ENCODE measurements at regions not wholly inside any gene's neighbourhood (a gene's known extent, or its start where the extent isn't known, plus 50 kb on each side); places are given as distances from the start of the nearest gene placed in this dataset.

DNA sequence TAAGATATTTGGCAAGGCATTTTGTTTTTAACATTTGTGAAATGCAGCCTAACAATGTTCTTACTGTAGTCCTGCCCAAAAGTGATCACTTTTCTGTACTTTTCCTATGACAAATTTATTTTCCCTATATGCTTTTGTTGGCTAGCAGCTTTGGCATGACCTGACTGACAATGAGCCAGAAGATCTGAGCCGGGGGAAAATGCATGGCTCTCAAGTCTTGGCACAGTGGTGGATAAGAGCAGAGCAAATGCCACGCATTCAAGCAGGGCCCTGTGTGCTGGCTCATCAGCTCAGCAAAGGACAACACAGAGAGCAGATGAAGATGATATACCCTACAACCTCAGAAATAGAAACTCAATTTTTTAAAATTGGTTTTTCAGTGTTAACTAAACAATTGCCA is 187.3 kb downstream of the ANAPC10 start:
- Histone ChIP-seq H3K36me3 (no peaks in the 10 kb centered on the region), H3K9me3 (no peaks in the 10 kb centered on the region), H3K27me3 (no peaks in the 10 kb centered on the region), H3K4me1 (no peaks in the 10 kb centered on the region), H3K27ac (no peak overlapping the region), H3K4me3 (no peak overlapping the region)
- intact Hi-C loops (cut with DNase I) = no loop called here
- DNase-seq (no peak), FAIRE-seq (no peak), ATAC-seq (no peak)
- TF ChIP-seq, protein P1, sequence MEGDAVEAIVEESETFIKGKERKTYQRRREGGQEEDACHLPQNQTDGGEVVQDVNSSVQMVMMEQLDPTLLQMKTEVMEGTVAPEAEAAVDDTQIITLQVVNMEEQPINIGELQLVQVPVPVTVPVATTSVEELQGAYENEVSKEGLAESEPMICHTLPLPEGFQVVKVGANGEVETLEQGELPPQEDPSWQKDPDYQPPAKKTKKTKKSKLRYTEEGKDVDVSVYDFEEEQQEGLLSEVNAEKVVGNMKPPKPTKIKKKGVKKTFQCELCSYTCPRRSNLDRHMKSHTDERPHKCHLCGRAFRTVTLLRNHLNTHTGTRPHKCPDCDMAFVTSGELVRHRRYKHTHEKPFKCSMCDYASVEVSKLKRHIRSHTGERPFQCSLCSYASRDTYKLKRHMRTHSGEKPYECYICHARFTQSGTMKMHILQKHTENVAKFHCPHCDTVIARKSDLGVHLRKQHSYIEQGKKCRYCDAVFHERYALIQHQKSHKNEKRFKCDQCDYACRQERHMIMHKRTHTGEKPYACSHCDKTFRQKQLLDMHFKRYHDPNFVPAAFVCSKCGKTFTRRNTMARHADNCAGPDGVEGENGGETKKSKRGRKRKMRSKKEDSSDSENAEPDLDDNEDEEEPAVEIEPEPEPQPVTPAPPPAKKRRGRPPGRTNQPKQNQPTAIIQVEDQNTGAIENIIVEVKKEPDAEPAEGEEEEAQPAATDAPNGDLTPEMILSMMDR (IDR thresholded peaks at IDR 0.05) = no peak
- 77 to 90% methylated on average over 2 of the region's 2 CpGs for WGBS, 2 donors

Data from pancreas (tissue), 10 donors.